IMR-90 (cell line): ENCODE measurements at regions not wholly inside any gene's neighbourhood (a gene's known extent, or its start where the extent isn't known, plus 50 kb on each side); places are given as distances from the start of the nearest gene placed in this dataset.

Experiments
- ATAC-seq: fragments of 200-7000 bp; cut with Tn5 transposase; 2 replicates; pipeline ENCODE4 v1.9.1; 2020; ENCODE audit warnings: low read depth, mild to moderate bottlenecking, moderate library complexity
- BruUV-seq: library from RNA; stranded (reverse); fragments of 400-500 nt; replicated peaks from 2 replicates; lab custom pipeline; 2021; lab: Mats Ljungman, UMichigan
- CTCF ChIA-PET: fragments of 300-600 bp; formaldehyde crosslinking; extraction: SDS; loops from one replicate; lab custom pipeline; 2021; ENCODE audit warnings: antibody characterized with exemption; lab: Yijun Ruan, JAX
- POLR2A ChIA-PET: fragments of 300-600 bp; sonication (Branson Sonifier 250); formaldehyde crosslinking; loops from one replicate; lab custom pipeline; 2022; ENCODE audit warnings: antibody characterized with exemption; ENCODE audit not compliant: unreplicated experiment; lab: Charles Lee
- DNase-seq: peaks from one replicate; pipeline ENCODE4 v3.0.0; 2013
- H2AFZ ChIP-seq: replicated peaks from 2 replicates; pipeline ENCODE3; 2013; ENCODE audit warnings: low read length, mild to moderate bottlenecking; ENCODE audit not compliant: poor library complexity
- H2AK5ac ChIP-seq: 2 replicates; pipeline ENCODE4 v1.6.1; 2013; ENCODE audit warnings: low read depth, low read length, inconsistent platforms
- H2AK9ac ChIP-seq: replicated peaks from 2 replicates; pipeline ENCODE3; 2013; ENCODE audit warnings: mild to moderate bottlenecking, low read depth, low read length, moderate library complexity; ENCODE audit not compliant: poor library complexity
- H2BK120ac ChIP-seq: 2 replicates; pipeline ENCODE4 v1.6.1; 2013; ENCODE audit warnings: low read depth, low read length, inconsistent platforms
- H2BK15ac ChIP-seq: 3 replicates; pipeline ENCODE4 v1.6.1; 2013; ENCODE audit warnings: low read depth, low read length, inconsistent platforms
- H2BK20ac ChIP-seq: 2 replicates; pipeline ENCODE4 v1.6.1; 2013; ENCODE audit warnings: low read depth, mild to moderate bottlenecking, inconsistent platforms, low read length, moderate library complexity
- H2BK5ac ChIP-seq: 2 replicates; pipeline ENCODE4 v1.6.1; 2013; ENCODE audit warnings: mild to moderate bottlenecking, low read depth, low read length, inconsistent platforms; ENCODE audit not compliant: poor library complexity, severe bottlenecking
- H3K14ac ChIP-seq: replicated peaks from 2 replicates; pipeline ENCODE4 v1.6.1; 2013; ENCODE audit warnings: low read depth, low read length, inconsistent platforms
- H3K18ac ChIP-seq: 2 replicates; pipeline ENCODE4 v1.6.1; 2013; ENCODE audit warnings: low read depth, low read length, control low read depth
- H3K23ac ChIP-seq: 2 replicates; pipeline ENCODE4 v1.6.1; 2013; ENCODE audit warnings: low read depth, low read length, inconsistent platforms
- H3K27ac ChIP-seq: 2 replicates; pipeline ENCODE4 v1.5.1; 2013; ENCODE audit warnings: mild to moderate bottlenecking, control low read depth, low read length; ENCODE audit not compliant: insufficient read depth
- H3K27me3 ChIP-seq: 2 replicates; pipeline ENCODE4 v1.6.1; 2013; ENCODE audit warnings: low read length; ENCODE audit not compliant: control insufficient read depth, insufficient read depth
- H3K36me3 ChIP-seq: 2 replicates; pipeline ENCODE4 v1.6.1; 2013; ENCODE audit warnings: low read length, mixed read lengths; ENCODE audit not compliant: control insufficient read depth, insufficient read depth
- H3K4ac ChIP-seq: 2 replicates; pipeline ENCODE4 v1.6.1; 2013; ENCODE audit warnings: low read depth, low read length, inconsistent platforms
- H3K4me1 ChIP-seq: 2 replicates; pipeline ENCODE4 v1.6.1; 2013; ENCODE audit warnings: low read length, mixed read lengths; ENCODE audit not compliant: control insufficient read depth, insufficient read depth
- H3K4me2 ChIP-seq: 2 replicates; pipeline ENCODE4 v1.6.1; 2013; ENCODE audit warnings: low read depth, mild to moderate bottlenecking, control low read depth, low read length, moderate library complexity
- H3K4me3 ChIP-seq: 2 replicates; pipeline ENCODE4 v1.5.1; 2013; ENCODE audit warnings: low read depth, mild to moderate bottlenecking, control low read depth, low read length, moderate library complexity; ENCODE audit not compliant: insufficient read depth
- H3K56ac ChIP-seq: 2 replicates; pipeline ENCODE4 v1.6.1; 2013; ENCODE audit warnings: low read length, inconsistent platforms; ENCODE audit not compliant: insufficient read depth; ENCODE audit errors: extremely low read depth
- H3K79me1 ChIP-seq, 2 experiments: 2 replicates each; pipeline ENCODE4 v1.6.1; 2013; ENCODE audit warnings: low read length in 2 of 2, inconsistent platforms in 1 of 2, low read depth in 1 of 2
- H3K9ac ChIP-seq: 2 replicates; pipeline ENCODE4 v1.6.1; 2013; ENCODE audit warnings: low read depth, low read length, control low read depth
- H3K9me1 ChIP-seq: 2 replicates; pipeline ENCODE4 v1.6.1; 2013; ENCODE audit warnings: low read length, inconsistent platforms; ENCODE audit not compliant: insufficient read depth
- H3K9me3 ChIP-seq: 2 replicates; pipeline ENCODE4 v1.6.1; 2013; ENCODE audit warnings: low read length; ENCODE audit not compliant: control insufficient read depth, insufficient read depth
- H4K20me1 ChIP-seq: 2 replicates; pipeline ENCODE4 v1.6.1; 2013; ENCODE audit warnings: low read length, inconsistent platforms; ENCODE audit not compliant: insufficient read depth
- H4K5ac ChIP-seq: 2 replicates; pipeline ENCODE4 v1.6.1; 2013; ENCODE audit warnings: mild to moderate bottlenecking, low read depth, low read length, control low read depth
- H4K8ac ChIP-seq, 2 experiments: 2 replicates each; pipeline ENCODE4 v1.6.1; 2013; ENCODE audit warnings: low read depth in 2 of 2, low read length in 2 of 2, control low read depth in 1 of 2, inconsistent platforms in 1 of 2
- H4K91ac ChIP-seq: 2 replicates; pipeline ENCODE4 v1.6.1; 2013; ENCODE audit warnings: low read depth, low read length, inconsistent platforms; ENCODE audit not compliant: insufficient read depth
- CEBPB ChIP-seq: IDR thresholded peaks from 2 replicates; pipeline ENCODE4 v1.6.1; 2012; ENCODE audit warnings: low read depth, low read length, improper control_type of control experiment
- CHD1 ChIP-seq: IDR thresholded peaks from 2 replicates; pipeline ENCODE4 v1.6.1; 2012; ENCODE audit warnings: low read depth, low read length, improper control_type of control experiment
- CTCF ChIP-seq: conservative IDR thresholded peaks from 2 replicates; pipeline ENCODE4 v1.5.1; 2012; ENCODE audit warnings: mild to moderate bottlenecking, low read depth, low read length, improper control_type of control experiment
- ELK1 ChIP-seq: fragments of 150-350 bp; IDR thresholded peaks from 2 replicates; pipeline ENCODE4 v1.6.1; 2016; ENCODE audit warnings: low read depth, mild to moderate bottlenecking, low read length, moderate library complexity, borderline replicate concordance
- FOS ChIP-seq: fragments of 150-350 bp; IDR thresholded peaks from 2 replicates; pipeline ENCODE4 v1.6.1; 2016; ENCODE audit warnings: low read depth, low read length
- MAFK ChIP-seq: IDR thresholded peaks from 2 replicates; pipeline ENCODE4 v1.6.1; 2012; ENCODE audit warnings: low read depth, low read length, improper control_type of control experiment
- MAZ ChIP-seq: IDR thresholded peaks from 2 replicates; pipeline ENCODE4 v1.6.1; 2012; ENCODE audit warnings: low read depth, mild to moderate bottlenecking, low read length, improper control_type of control experiment, moderate library complexity, borderline replicate concordance
- MXI1 ChIP-seq: IDR thresholded peaks from 2 replicates; pipeline ENCODE4 v1.6.1; 2012; ENCODE audit warnings: low read depth, mild to moderate bottlenecking, low read length, moderate library complexity, borderline replicate concordance
- POLR2A ChIP-seq: IDR thresholded peaks from 2 replicates; pipeline ENCODE4 v1.6.1; 2012; ENCODE audit warnings: mild to moderate bottlenecking, low read depth, low read length
- RAD21 ChIP-seq: IDR thresholded peaks from 2 replicates; pipeline ENCODE4 v1.6.1; 2012; ENCODE audit warnings: low read length, improper control_type of control experiment
- RCOR1 ChIP-seq: IDR thresholded peaks from 2 replicates; pipeline ENCODE4 v1.6.1; 2012; ENCODE audit warnings: mild to moderate bottlenecking, low read length, improper control_type of control experiment; ENCODE audit not compliant: insufficient replicate concordance
- RFX5 ChIP-seq: IDR thresholded peaks from 2 replicates; pipeline ENCODE4 v1.8.0; 2012; ENCODE audit warnings: low read depth, mild to moderate bottlenecking, low read length, moderate library complexity
- SMC3 ChIP-seq: fragments of 150-350 bp; IDR thresholded peaks from 2 replicates; pipeline ENCODE4 v1.6.1; 2016; ENCODE audit warnings: low read depth, mild to moderate bottlenecking, antibody characterized with exemption, low read length, moderate library complexity
- USF2 ChIP-seq: fragments of 150-350 bp; IDR thresholded peaks from 2 replicates; pipeline ENCODE4 v1.6.1; 2017; ENCODE audit warnings: mild to moderate bottlenecking, antibody characterized with exemption, low read length, low read depth
- dilution Hi-C: fragments of 300-500 bp; cut with HindIII; formaldehyde crosslinking; loops from one replicate; pipeline ENCODE4 v1.14.3; 2018; ENCODE audit warnings: low sequenced_read_pairs; ENCODE audit not compliant: unreplicated experiment
- in situ Hi-C: fragments of 300-500 bp; cut with MboI; formaldehyde crosslinking; loops from 3 replicates; pipeline ENCODE4 v1.14.3; 2019; ENCODE audit warnings: low sequenced_read_pairs, inconsistent platforms, mixed read lengths
- intact Hi-C: fragments of 100-400 bp; cut with micrococcal nuclease; formaldehyde crosslinking; loops from 2 replicates; pipeline ENCODE4 v1.10.0; 2022

- no peak for ATAC-seq
- no peak overlapping the region for H3K9ac ChIP-seq
Observed at GRCh38 chr5:40391642-40392041, 288.1 kb upstream of the PTGER4 start.

More at GRCh38 chr5:40391642-40392041, 288.1 kb upstream of the PTGER4 start:
- Histone ChIP-seq H3K27me3 (no peaks in the 10 kb centered on the region), H3K14ac (no peak overlapping the region), H2BK15ac (no peak overlapping the region), H3K56ac (no peak overlapping the region), H3K4me2 (no peak overlapping the region), H3K79me1 (no peaks in the 10 kb centered on the region), H4K8ac (no peak overlapping the region), H3K9me3 (no peaks in the 10 kb centered on the region), H4K5ac (no peak overlapping the region), H3K27ac (no peak overlapping the region), H3K18ac (no peak overlapping the region), H2AFZ (no peak overlapping the region), H4K20me1 (no peaks in the 10 kb centered on the region), H3K4me1 (no peaks in the 10 kb centered on the region; the same call in 1 of the 2 replicates), H2BK120ac (no peak overlapping the region), H3K4ac (no peak overlapping the region), H2BK5ac (no peak overlapping the region), H3K36me3 (no peaks in the 10 kb centered on the region), H3K23ac (no peak overlapping the region), H2BK20ac (no peak overlapping the region), H2AK9ac (no peak overlapping the region), H3K4me3 (no peak overlapping the region), H4K91ac (no peak overlapping the region), H3K9me1 (0 out of 2 replicates have a peak, but pooled peaks cover 3% of the 10 kb centered on the region), H2AK5ac (no peak overlapping the region)
- ChIA-PET CTCF (interaction anchor here (0.8 to 1.1 kb wide), 2 partner anchors 10 to 20 kb away, joined by 3 read pairs; no protein-coding TSS in a partner anchor), POLR2A (no interaction called here)
- intact Hi-C loops (loop anchor here (10.0 kb wide), 1 partner anchor 677 kb away; no protein-coding TSS in a partner anchor), in situ Hi-C loops (no loop called here), dilution Hi-C loops (no loop called here)
- BruUV-seq: no TSS peak
- no peak for DNase-seq
- TF ChIP-seq RAD21: no peak
- TF ChIP-seq MAFK: no peak
- TF ChIP-seq RFX5: no peak
- no peak for TF ChIP-seq POLR2A
- no peak for TF ChIP-seq FOS
- no peak for TF ChIP-seq RCOR1
- no peak for TF ChIP-seq USF2
- TF ChIP-seq MXI1: no peak
- TF ChIP-seq ELK1: no peak
- no peak for TF ChIP-seq CTCF
- TF ChIP-seq MAZ: no peak
- no peak for TF ChIP-seq CEBPB
- no peak for TF ChIP-seq SMC3
- no peak for TF ChIP-seq CHD1
